GM19463 (cell line): ENCODE measurements at regions not wholly inside any gene's neighbourhood (a gene's known extent, or its start where the extent isn't known, plus 50 kb on each side); places are given as distances from the start of the nearest gene placed in this dataset.

Source experiments
- ATAC-seq: cut with Tn5 transposase; IDR thresholded peaks from one replicate; pipeline ENCODE4 v1.9.1; 2021; ENCODE audit warnings: mild to moderate bottlenecking, moderate library complexity; ENCODE audit not compliant: unreplicated experiment

GRCh38 chr17:14776791-14777190 lies 475.9 kb downstream of the HS3ST3B1 start:
- no peak for ATAC-seq

- ATAC-seq = no peak
Observed at GRCh38 chr17:14775731-14776492, 475.0 kb downstream of the HS3ST3B1 start.

GRCh38 chr17:14774774-14775173 lies 473.9 kb downstream of the HS3ST3B1 start:
- no peak for ATAC-seq

DNA sequence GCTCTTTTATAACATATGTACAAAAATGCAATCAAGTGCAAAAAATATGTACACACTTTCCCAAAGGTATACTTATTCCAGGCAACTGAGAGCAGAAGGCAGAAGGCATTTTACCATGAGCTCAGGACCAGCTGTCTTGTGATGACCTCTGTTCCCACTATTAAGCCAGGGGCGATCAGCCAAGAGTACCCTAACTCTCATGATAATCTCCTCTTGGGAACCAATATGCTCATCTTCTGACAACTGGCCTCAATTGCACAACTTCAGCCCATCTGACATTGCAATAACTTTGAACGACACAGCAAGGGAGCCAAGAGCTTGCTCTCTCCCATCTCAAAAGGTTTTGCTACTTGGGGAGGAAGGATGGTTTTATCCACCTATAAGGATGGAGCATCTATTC lies 471.9 kb downstream of the HS3ST3B1 start:
- ATAC-seq = no peak

DNA sequence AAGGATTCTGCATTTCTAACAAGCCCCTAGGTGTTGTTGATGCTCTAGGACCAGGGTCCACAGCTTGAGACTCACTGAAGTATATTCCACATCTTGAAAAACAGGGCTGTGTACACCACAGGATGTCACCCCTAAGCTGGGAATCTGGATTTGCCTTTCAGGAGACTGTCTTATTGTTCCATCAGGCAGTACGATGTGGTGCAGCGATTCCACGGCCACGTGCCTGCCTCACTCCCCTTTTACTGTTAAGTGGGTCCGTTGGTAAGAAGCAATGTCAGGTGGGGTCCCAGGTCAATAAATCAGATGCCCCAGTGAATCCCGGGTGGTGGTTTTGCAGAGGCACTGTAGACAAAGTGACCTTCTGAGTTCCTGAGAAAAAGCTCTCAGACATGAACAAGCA lies 470.7 kb downstream of the HS3ST3B1 start:
- no peak for ATAC-seq

- no peak for ATAC-seq
Observed at GRCh38 chr17:14768923-14769322, 468.0 kb downstream of the HS3ST3B1 start.

- ATAC-seq = no peak
Observed at GRCh38 chr17:14762736-14763479, 462.0 kb downstream of the HS3ST3B1 start.

DNA sequence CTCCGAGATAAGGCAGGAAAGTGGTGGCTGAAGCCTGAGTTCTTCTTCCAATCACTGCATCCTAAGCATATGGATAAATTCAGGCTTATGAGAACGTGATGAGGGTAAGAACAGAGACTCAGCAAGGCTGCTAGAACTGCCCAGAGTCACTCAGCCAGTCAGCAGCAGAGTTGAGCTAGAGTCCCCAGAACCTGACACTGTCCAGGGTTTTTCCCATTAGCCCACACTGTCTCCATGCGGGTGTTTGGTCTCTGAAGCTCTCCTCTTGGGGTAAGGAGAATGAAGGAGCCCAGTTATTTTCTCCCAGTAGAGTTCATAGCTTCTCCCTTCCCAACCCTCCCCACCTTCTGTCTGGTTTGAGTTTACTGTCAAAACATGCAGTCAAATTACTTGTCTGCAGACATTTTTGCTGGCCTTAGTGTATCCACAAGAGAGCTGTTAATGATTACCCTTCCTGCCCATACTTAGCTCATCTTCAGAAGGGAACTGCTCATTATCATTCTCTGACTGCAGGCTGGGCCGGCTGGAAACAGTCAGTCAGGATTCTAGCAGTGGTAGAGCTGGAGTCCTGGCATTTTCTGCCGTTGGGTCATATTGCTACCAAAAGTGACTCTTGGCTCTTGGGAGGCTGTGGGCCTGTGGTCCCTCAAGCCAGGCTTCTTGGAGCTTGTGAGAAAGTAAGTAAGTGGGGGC lies 460.0 kb downstream of the HS3ST3B1 start:
- peak; percentile 57 for ATAC-seq

DNA sequence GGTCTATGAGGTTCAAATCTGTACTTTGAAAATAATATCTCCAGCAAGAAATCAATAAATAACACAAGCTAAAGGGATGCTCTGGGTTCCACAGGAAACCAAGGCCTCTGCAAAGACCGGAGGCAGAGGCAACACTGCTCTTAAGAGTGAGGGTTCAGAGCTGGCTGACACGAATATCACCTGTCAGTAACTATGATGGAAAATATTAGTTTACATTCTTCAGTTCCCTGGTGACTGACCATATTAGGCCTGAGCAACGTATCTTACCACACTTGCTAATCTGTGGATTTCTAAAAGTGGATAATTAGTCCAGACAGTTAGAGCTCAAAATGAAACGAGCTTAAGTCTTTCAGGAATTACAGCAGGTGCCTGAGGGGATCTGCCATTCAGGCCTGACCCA lies 459.3 kb downstream of the HS3ST3B1 start:
- ATAC-seq = peak; percentile 43

DNA sequence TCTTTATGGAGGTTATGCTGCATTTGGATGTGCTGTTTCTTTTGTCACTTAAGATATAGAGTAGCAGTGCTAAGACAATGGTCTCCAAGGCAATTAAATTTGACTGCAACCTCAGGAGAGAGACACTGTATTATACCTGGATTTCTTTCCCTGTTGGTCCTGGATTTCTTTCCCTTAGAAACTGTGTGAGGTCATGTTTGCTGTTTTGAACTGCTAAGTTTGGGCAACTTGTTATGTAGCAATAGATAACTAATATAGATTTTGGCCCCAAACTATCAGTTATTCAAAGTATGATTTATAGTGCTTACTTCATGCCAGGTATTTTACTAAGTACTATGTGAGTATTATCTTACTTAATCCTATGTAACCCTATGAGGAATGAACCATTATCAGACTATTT lies 458.4 kb downstream of the HS3ST3B1 start:
- ATAC-seq = no peak

DNA sequence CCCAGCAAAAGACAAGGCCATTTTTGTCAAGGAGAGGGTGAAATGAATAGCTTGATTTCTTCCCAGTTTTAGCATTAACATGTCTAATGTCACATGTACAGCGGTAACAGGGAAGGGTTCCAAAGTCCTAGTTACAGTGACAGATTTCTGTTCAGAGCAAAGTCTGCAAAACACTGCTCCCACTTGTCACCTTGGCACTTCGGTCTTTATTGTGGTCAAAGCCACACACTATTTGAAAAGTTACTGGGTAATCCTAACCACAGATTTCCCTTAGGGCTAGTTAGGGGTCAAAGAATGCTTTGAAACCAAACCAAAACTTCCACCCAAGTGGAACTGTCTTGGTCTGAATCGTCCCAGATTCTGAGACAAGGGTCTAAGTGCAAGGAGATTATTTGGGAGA lies 455.6 kb downstream of the HS3ST3B1 start:
- ATAC-seq = no peak

DNA sequence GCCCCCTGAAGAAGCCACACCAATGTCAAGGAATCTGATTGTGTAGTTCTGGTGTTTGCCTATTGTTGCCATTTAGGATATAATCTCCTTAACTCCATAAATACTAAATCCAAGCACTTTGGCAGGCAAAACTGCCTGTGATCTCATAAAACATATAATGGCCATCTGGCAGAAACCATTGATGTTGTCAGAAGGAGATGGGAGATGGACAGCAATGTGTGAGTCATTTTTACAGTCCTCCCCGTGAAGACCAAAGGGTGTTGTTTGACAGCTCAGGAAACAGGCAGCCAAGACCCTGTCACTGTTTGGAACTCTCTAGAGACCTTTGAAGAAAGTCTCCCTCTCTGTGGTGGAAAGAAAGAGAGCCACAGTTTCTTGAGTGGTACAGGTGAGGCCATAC lies 454.1 kb downstream of the HS3ST3B1 start:
- no peak for ATAC-seq

- ATAC-seq = no peak
Observed at GRCh38 chr17:14753383-14753782, 452.5 kb downstream of the HS3ST3B1 start.

DNA sequence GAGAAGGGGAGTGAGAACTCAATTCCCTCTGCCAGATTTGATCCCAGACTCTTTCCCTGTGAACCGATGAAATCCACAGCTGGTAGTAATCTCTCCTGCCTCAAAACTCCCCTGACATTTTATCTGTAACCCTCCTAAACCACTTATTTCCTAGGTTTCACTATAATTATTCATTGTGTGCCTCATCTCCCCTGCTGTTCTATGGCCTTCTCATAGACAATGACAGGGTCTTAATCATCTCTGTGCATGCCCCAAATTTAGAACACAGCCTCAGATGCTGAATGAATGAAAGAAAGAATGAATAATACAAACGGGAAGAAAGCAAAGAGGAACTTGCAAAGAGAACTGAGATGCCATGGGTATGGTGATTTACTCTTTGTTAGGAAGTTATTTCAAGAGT lies 451.1 kb downstream of the HS3ST3B1 start:
- ATAC-seq = no peak

DNA sequence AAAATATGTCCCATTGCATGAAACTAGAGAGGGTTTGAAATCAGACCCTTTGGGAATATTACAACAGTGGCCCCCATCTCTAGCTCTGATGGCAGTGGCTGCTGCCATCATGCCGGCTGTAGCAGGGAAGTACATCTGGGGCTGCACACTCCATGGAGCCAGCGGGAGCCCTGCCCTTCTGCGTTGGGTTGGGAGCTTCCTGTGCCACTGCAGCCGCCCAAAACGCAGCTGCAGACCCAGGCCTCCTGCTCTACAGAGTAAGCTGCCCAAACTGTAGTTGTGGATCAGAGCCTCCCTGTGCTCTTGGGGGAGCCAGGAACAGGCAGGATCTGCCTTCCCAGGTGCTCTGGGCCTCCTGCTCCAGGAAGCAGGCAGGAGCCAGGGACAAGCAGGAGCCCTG lies 450.0 kb downstream of the HS3ST3B1 start:
- ATAC-seq = no peak

- no peak for ATAC-seq
Observed at GRCh38 chr17:14749269-14749668, 448.4 kb downstream of the HS3ST3B1 start.

DNA sequence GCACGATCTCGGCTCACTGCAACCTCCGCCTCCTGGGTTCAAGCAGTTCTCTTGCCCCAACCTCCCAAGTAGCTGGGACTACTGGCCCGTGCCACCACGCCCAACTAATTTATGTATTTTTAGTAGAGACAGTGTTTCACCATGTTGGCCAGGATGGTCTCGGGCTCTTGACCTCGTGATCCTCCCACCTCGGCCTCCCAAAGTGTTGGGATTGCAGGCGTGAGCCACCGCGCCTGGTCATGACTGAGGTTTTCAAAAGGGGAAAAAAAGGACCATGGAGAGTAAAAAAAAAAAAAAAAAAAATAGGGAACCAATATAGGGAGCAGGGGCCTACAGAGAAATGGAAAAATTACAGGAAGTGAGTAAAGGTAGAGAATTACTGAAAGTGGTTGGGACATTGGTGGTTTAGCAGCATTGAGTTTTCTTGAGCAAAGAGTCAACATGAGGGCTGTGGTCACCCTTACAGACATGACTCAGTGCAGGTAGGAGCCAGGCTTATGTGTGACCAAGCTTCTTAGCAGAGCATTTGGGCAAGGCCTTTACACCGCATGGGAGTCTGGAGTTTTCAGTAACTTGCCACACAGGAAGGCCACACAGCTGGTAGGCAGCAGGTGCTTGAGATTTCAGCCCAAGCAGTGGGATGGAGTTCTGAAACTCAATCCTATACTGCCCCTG lies 447.3 kb downstream of the HS3ST3B1 start:
- ATAC-seq = peak; percentile 55

GRCh38 chr17:14747603-14747950 lies 446.7 kb downstream of the HS3ST3B1 start:
- no peak for ATAC-seq

DNA sequence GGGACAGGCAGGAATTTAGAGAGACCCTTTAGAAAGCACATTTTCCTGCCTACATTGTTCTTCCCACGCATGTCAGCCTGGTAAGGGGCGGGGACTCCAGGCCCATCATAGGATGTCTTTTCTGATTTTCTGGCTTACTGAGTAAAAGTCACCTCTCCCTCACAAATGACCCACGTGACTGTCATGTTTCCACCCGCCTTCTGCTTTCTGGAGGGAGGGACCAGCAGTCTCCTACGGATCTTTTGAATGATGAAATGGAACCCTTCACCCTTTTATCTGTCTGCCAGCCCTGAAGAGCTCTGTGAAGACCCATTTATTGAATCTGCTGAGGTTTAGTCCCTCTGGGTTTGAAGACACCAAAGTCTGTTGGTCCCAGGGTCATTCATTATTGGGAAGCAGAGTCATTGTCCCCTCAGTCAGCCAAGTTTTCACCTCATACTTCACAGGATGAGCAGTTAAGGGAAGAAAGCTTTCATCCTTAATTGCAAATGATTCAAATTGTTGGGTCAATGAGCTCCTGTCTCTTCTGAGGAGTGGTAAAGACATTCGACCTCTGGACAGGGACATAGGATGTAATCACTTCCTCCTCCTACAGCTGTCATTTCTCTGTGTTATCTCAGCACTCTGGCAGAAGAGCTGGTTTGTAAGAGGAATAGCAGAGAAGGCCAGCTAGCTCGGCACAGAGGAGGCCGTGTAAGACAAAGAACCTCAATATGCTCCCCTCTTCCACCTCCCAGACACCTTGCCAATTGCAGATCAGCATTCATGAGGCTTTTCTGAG lies 446.1 kb downstream of the HS3ST3B1 start:
- ATAC-seq = no peak

DNA sequence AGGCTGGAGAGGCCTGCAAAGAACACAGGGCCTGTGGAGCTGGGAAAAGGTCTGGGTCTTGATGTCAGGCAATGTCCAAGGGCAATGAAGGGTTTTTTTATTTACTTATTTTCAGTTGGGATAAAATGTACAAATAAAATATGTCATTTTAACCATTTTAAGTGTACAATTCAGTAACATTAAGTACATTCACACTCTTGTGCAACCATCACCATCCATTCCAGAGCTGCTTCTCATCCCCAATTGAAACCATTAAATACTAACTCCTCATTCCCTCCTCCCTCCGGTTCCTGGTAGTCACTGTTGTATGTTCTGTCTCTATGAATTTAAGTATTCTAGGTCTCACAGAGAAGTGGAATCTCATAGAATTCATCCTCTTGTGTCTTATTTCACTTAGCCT lies 444.7 kb downstream of the HS3ST3B1 start:
- ATAC-seq = no peak
